Psoas muscle (tissue), 7 donors: ENCODE measurements at regions not wholly inside any gene's neighbourhood (a gene's known extent, or its start where the extent isn't known, plus 50 kb on each side); places are given as distances from the start of the nearest gene placed in this dataset.

Source experiments
- ATAC-seq, 4 donors: fragments of 200-7000 bp; cut with Tn5 transposase; one replicate each; pipeline ENCODE4 v1.9.1; 2020; ENCODE audit warnings: moderate library complexity in 3 of 4, mild to moderate bottlenecking in 2 of 4
- DNase-seq, 2 donors: peaks; one replicate each; pipeline ENCODE4 v3.0.0-alpha.2; 2020
- H3K27ac ChIP-seq: fragments of 200-600 bp; one replicate; pipeline ENCODE4 v1.8.0; 2022
- H3K27me3 ChIP-seq, 3 donors: fragments of 200-600 bp in 1 of 3; one replicate each; pipeline versions ENCODE4 v1.6.1 to v1.8.0; 2013 to 2022; ENCODE audit warnings: low read length in 2 of 3, mild to moderate bottlenecking in 2 of 3, moderate library complexity in 1 of 3; ENCODE audit not compliant: insufficient read depth in 3 of 3
- H3K36me3 ChIP-seq, 2 donors: fragments of 200-600 bp in 1 of 2; one replicate each; pipeline versions ENCODE4 v1.6.1 to v1.8.0; 2013 to 2022; ENCODE audit warnings: low read depth in 1 of 2, mild to moderate bottlenecking in 1 of 2, moderate library complexity in 1 of 2; ENCODE audit not compliant: insufficient read depth in 1 of 2
- H3K4me1 ChIP-seq: fragments of 200-600 bp; one replicate; pipeline ENCODE4 v1.8.0; 2022
- H3K4me3 ChIP-seq: fragments of 200-600 bp; one replicate; pipeline ENCODE4 v1.8.0; 2022; ENCODE audit warnings: mild to moderate bottlenecking
- H3K9me3 ChIP-seq: fragments of 200-600 bp; one replicate; pipeline ENCODE4 v1.8.0; 2022
- WGBS, 3 donors: extraction: QIAGEN DNeasy Blood & Tissue Kit; methylation state at CpG; one replicate each; pipeline versions ENCODE4 v1.1.6 to v1.1.7; 2013; 5-methylcytosine and 5-hydroxymethylcytosine counted together
- intact Hi-C, 2 donors: fragments of 100-400 bp; cut with DNase I; formaldehyde crosslinking; loops; one replicate each; pipeline versions ENCODE4 v1.11.0 to v1.14.2; 2022
- TF ChIP-seq, protein P1 (sequence below): fragments of 200-600 bp; IDR thresholded peaks from one replicate; pipeline ENCODE4 v1.8.0; 2022; ENCODE audit warnings: antibody characterized with exemption
- donor health status: healthy with polysubstance abuse.
- donor health status: DM: no; HTN: no; CAD: no; lungs with moderate emphysema.
- donor health status: Bipolar disorder and iron deficiency.
- donor health status: healthy.
- donor health status: DM: yes; HTN: yes; CAD: no.
- donor health status: DM: no; HTN: no; CAD: no.
- donor health status: DM: yes; HTN: yes; CAD: no.

DNA sequence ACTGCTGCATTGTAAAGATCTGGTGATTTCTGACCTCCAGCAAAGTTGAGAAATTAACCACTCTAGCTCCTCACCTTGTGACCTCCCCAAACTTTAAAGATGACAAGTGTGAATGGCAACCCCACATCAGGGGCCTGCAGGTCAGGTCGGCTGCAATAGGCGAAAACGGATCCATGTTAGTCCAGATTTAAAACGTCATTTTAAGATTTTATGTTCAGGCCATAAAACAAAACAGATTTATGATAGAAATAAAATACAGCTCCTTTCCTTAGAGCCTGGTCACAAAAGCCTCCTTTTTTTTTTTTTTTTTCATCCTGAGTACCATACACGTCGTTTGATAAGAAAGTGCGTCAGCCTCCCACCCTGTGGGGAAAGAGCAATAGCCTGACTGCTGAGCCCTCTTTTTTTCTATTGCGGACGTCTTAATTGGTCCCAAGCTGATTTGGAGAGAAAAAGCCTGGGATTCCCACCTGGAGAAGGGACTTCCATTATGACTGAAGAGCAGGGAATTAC lies 519.2 kb upstream of the NOX3 start:
- intact Hi-C loops: no loop called here
- no peaks in the 10 kb centered on the region for H3K4me1 ChIP-seq
- no peak overlapping the region for H3K4me3 ChIP-seq
- H3K27ac ChIP-seq: no peak overlapping the region
- ATAC-seq (no peak), DNase-seq (no peak)
- 42 to 57% (median 52%) methylated on average over 9 of the region's 9 CpGs for WGBS, 3 donors
- no peaks in the 10 kb centered on the region for H3K27me3 ChIP-seq
- H3K9me3 ChIP-seq: no peaks in the 10 kb centered on the region
- TF ChIP-seq, protein P1, sequence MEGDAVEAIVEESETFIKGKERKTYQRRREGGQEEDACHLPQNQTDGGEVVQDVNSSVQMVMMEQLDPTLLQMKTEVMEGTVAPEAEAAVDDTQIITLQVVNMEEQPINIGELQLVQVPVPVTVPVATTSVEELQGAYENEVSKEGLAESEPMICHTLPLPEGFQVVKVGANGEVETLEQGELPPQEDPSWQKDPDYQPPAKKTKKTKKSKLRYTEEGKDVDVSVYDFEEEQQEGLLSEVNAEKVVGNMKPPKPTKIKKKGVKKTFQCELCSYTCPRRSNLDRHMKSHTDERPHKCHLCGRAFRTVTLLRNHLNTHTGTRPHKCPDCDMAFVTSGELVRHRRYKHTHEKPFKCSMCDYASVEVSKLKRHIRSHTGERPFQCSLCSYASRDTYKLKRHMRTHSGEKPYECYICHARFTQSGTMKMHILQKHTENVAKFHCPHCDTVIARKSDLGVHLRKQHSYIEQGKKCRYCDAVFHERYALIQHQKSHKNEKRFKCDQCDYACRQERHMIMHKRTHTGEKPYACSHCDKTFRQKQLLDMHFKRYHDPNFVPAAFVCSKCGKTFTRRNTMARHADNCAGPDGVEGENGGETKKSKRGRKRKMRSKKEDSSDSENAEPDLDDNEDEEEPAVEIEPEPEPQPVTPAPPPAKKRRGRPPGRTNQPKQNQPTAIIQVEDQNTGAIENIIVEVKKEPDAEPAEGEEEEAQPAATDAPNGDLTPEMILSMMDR: no peak
- H3K36me3 ChIP-seq: no peaks in the 10 kb centered on the region

- Histone ChIP-seq H3K9me3 (no peaks in the 10 kb centered on the region), H3K36me3 (no peaks in the 10 kb centered on the region), H3K27ac (no peak overlapping the region), H3K4me1 (no peaks in the 10 kb centered on the region), H3K27me3 (no peaks in the 10 kb centered on the region), H3K4me3 (no peak overlapping the region)
- intact Hi-C loops: no loop called here
- 45 to 55% (median 48%) methylated on average over 17 of the region's 17 CpGs for WGBS, 3 donors
- DNase-seq: no peak
- TF ChIP-seq, protein P1: no peak
- ATAC-seq: no peak
These were observed 518.7 kb upstream of the NOX3 start for GRCh38 chr6:155974359-155974758.

DNA sequence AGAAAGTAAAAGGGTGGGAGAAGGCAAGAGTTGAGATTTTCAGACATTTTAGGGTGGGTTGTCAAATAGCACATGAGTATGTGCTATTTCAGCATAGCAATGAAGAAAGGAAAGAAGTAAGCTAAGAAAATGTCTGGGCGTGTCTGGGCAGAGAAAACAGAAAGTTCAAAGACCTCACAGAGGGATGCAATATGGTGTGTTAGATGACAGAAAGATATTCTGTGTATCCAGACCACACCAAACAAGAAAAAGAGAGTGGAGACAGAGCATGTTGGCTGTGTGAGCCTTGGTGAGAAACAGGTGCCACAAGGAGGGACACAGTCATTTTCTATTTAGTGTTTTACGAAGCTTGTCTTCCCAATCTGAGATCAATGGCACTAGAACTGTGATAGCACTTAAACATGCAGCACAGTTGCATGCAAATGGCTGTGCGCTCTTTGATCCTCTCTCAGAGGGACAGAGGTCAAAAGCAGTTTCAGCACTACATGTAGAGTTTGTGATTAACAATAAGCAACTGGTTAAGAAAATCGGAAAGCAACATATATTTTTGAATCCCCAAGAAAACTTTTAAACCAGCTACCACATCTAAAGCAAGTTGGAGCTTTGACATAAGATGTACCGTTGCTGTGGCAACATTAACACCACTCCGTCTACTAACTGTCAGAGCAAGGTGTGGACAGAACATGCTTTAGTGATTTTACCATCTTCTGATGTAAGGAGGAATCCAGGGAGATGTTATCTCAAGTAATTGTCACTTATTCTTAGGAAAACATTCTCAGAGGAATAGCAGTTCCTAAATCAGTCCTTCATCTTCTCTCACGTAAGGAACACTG lies 515.5 kb upstream of the NOX3 start:
- DNase-seq: no peak
- no peak overlapping the region for H3K27ac ChIP-seq
- intact Hi-C loops: no loop called here
- H3K4me3 ChIP-seq: no peak overlapping the region
- H3K4me1 ChIP-seq: no peaks in the 10 kb centered on the region
- no peaks in the 10 kb centered on the region for H3K36me3 ChIP-seq
- no peaks in the 10 kb centered on the region for H3K27me3 ChIP-seq
- WGBS, 3 donors: 48 to 63% (median 60%) methylated on average over 7 of the region's 7 CpGs
- no peaks in the 10 kb centered on the region for H3K9me3 ChIP-seq
- TF ChIP-seq, protein P1: no peak
- ATAC-seq: no peak

DNA sequence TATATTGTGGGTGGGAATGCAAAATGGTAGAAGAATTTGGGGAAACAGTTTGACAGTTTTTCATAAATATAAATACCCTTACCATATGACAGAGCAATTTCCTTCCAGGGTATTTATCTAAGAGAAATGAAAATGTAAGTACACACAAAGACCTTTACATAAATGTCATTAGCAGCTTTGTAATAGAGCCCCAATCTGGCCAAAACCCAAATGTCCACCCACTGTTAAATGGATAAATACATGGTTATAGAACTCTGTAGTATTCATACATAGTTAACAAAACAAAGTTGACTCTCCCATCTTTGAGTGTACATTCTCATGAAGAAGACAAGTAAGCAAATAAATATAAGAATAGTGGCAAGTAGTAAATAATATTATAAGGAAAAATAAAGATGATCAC lies 514.8 kb upstream of the NOX3 start:
- ATAC-seq: no peak
- Histone ChIP-seq H3K9me3 (no peaks in the 10 kb centered on the region), H3K36me3 (no peaks in the 10 kb centered on the region), H3K27me3 (no peaks in the 10 kb centered on the region), H3K4me1 (no peaks in the 10 kb centered on the region), H3K27ac (no peak overlapping the region), H3K4me3 (no peak overlapping the region)
- DNase-seq: no peak
- intact Hi-C loops: no loop called here
- TF ChIP-seq, protein P1: no peak

DNA sequence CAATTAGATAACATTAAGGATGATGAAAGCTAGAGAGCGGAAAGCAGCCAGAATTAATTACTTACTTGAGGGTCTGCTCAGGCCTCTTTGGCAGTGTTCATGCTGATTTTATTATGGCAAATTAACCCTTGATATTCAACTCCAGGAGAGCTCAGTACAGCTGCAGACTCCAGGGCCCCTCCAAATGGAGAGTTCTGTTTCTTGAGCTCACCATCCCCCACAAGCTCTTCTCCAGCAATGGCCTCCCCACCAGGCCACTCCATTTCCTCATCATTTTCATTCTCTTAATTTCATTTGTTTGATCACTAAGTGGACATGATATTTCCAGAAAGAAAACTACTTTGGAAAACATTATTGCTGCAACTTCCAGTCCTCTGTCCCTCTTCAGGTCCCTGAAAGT lies 513.3 kb upstream of the NOX3 start:
- Histone ChIP-seq H3K36me3 (no peaks in the 10 kb centered on the region), H3K9me3 (no peaks in the 10 kb centered on the region), H3K27me3 (no peaks in the 10 kb centered on the region), H3K4me3 (no peak overlapping the region), H3K27ac (no peak overlapping the region), H3K4me1 (no peaks in the 10 kb centered on the region)
- TF ChIP-seq, protein P1: no peak
- WGBS, 3 donors: 87 to 89% (median 89%) methylated on average over 1 of the region's 1 CpG
- ATAC-seq: no peak
- intact Hi-C loops: no loop called here
- DNase-seq: no peak
